ENCODE measurements at regions not wholly inside any gene's neighbourhood (a gene's known extent, or its start where the extent isn't known, plus 50 kb on each side); places are given as distances from the start of the nearest gene placed in this dataset.

- no peak for DNase-seq
Observed at GRCh38 chr9:87259543-87260518, 237.8 kb upstream of the DAPK1 start.

GRCh38 chr9:87263291-87263690 lies 234.4 kb upstream of the DAPK1 start:
- no peak for DNase-seq

- DNase-seq: no peak
Observed at GRCh38 chr9:87266697-87267096, 231.0 kb upstream of the DAPK1 start.

- no peak for DNase-seq
Observed at GRCh38 chr9:87267251-87268070, 230.2 kb upstream of the DAPK1 start.

GRCh38 chr9:87269296-87270176 lies 228.1 kb upstream of the DAPK1 start:
- DNase-seq: no peak

GRCh38 chr9:87270221-87270847 lies 227.3 kb upstream of the DAPK1 start:
- DNase-seq: no peak

- no peak for DNase-seq
Observed at GRCh38 chr9:87270848-87271234, 226.8 kb upstream of the DAPK1 start.

GRCh38 chr9:87271696-87272477 lies 225.8 kb upstream of the DAPK1 start:
- DNase-seq: no peak

- no peak for DNase-seq
Observed at GRCh38 chr9:87275047-87275725, 222.5 kb upstream of the DAPK1 start.

- DNase-seq: no peak
Observed at GRCh38 chr9:87276327-87276841, 221.3 kb upstream of the DAPK1 start.

GRCh38 chr9:87276851-87277261 lies 220.8 kb upstream of the DAPK1 start:
- DNase-seq: no peak

GRCh38 chr9:87277346-87277745 lies 220.3 kb upstream of the DAPK1 start:
- no peak for DNase-seq

GRCh38 chr9:87278971-87279733 lies 218.5 kb upstream of the DAPK1 start:
- no peak for DNase-seq

GRCh38 chr9:87280421-87280820 lies 217.2 kb upstream of the DAPK1 start:
- no peak for DNase-seq

- no peak for DNase-seq
Observed at GRCh38 chr9:87282538-87282937, 215.1 kb upstream of the DAPK1 start.

GRCh38 chr9:87283585-87283984 lies 214.1 kb upstream of the DAPK1 start:
- DNase-seq: no peak

- no peak for DNase-seq
Observed at GRCh38 chr9:87285183-87285850, 212.3 kb upstream of the DAPK1 start.

GRCh38 chr9:87286506-87286905 lies 211.2 kb upstream of the DAPK1 start:
- no peak for DNase-seq
